Smooth muscle cell (in vitro differentiated cells): ENCODE measurements at regions not wholly inside any gene's neighbourhood (a gene's known extent, or its start where the extent isn't known, plus 50 kb on each side); places are given as distances from the start of the nearest gene placed in this dataset.

ENCODE experiments used
- DNase-seq: peaks from one replicate; lab custom pipeline; 2025; ENCODE audit not compliant: unreplicated experiment; lab: John Stamatoyannopoulos, UW
- H2AFZ ChIP-seq: fragments of 200-600 bp; sonication (generic); 2 replicates; pipeline ENCODE4 v1.6.0; 2016; ENCODE audit warnings: antibody characterized with exemption, low read depth, mild to moderate bottlenecking
- H3F3A ChIP-seq: fragments of 200-600 bp; sonication (generic); 2 replicates; pipeline ENCODE4 v1.6.0; 2017; ENCODE audit warnings: antibody characterized with exemption, low read depth
- H3K27ac ChIP-seq: fragments of 200-600 bp; sonication (generic); 2 replicates; pipeline ENCODE4 v1.5.1; 2016; ENCODE audit warnings: low read depth, mild to moderate bottlenecking
- H3K27me3 ChIP-seq: fragments of 200-600 bp; sonication (generic); 2 replicates; pipeline ENCODE4 v1.6.1; 2016; ENCODE audit warnings: low read depth, mild to moderate bottlenecking
- H3K36me3 ChIP-seq: fragments of 200-600 bp; sonication (generic); 2 replicates; pipeline ENCODE4 v1.5.1; 2016; ENCODE audit warnings: low read depth
- H3K4me1 ChIP-seq: fragments of 200-600 bp; sonication (generic); 2 replicates; pipeline ENCODE4 v1.5.1; 2016; ENCODE audit warnings: low read depth
- H3K4me2 ChIP-seq: fragments of 200-600 bp; sonication (generic); 2 replicates; pipeline ENCODE4 v1.6.0; 2016; ENCODE audit warnings: mild to moderate bottlenecking
- H3K4me3 ChIP-seq: fragments of 200-600 bp; sonication (generic); 2 replicates; pipeline ENCODE4 v1.5.1; 2016; ENCODE audit warnings: mild to moderate bottlenecking
- H3K79me2 ChIP-seq: fragments of 200-600 bp; sonication (generic); 2 replicates; pipeline ENCODE4 v1.6.0; 2016; ENCODE audit warnings: low read depth, mild to moderate bottlenecking
- H3K9ac ChIP-seq: fragments of 200-600 bp; sonication (generic); 2 replicates; pipeline ENCODE4 v1.6.0; 2016; ENCODE audit warnings: low read depth
- H3K9me3 ChIP-seq: fragments of 200-600 bp; sonication (generic); replicated peaks from 2 replicates; pipeline ENCODE4 v1.5.1; 2016; ENCODE audit warnings: low read depth
- H4K20me1 ChIP-seq: fragments of 200-600 bp; sonication (generic); 2 replicates; pipeline ENCODE4 v1.6.0; 2016; ENCODE audit warnings: low read depth
- CTCF ChIP-seq: fragments of 200-600 bp; sonication (generic); IDR thresholded peaks from 2 replicates; pipeline ENCODE4 v1.5.1; 2017; ENCODE audit warnings: borderline replicate concordance, mild to moderate bottlenecking, antibody characterized with exemption; ENCODE audit not compliant: insufficient read depth, poor library complexity, severe bottlenecking
- WGBS: methylation state at CpG from one replicate; pipeline ENCODE4 v1.1.7; 2016; ENCODE audit warnings: low lambda C conversion rate; 5-methylcytosine and 5-hydroxymethylcytosine counted together

- Histone ChIP-seq H2AFZ (no peak overlapping the region), H3K79me2 (no peaks in the 10 kb centered on the region), H3K4me3 (no peak overlapping the region), H3K27me3 (no peaks in the 10 kb centered on the region), H4K20me1 (no peaks in the 10 kb centered on the region), H3K27ac (no peak overlapping the region), H3K36me3 (no peaks in the 10 kb centered on the region), H3F3A (no peaks in the 10 kb centered on the region), H3K4me1 (no peaks in the 10 kb centered on the region), H3K9ac (no peak overlapping the region), H3K4me2 (no peak overlapping the region), H3K9me3 (no peaks in the 10 kb centered on the region)
- no peak for DNase-seq
- WGBS, result 71% methylated on average over 4 of the region's 4 CpGs
- TF ChIP-seq CTCF, result no peak
Measured at GRCh38 chr2:36088716-36089328, 266.8 kb upstream of the CRIM1 start.

- H3K79me2 ChIP-seq, result no peaks in the 10 kb centered on the region
- DNase-seq, result no peak
- no peaks in the 10 kb centered on the region for H3K36me3 ChIP-seq
Measured at GRCh38 chr2:36087344-36087743, 268.2 kb upstream of the CRIM1 start.

GRCh38 chr2:36079793-36080192 is 275.8 kb upstream of the CRIM1 start:
- Histone ChIP-seq H3K27ac (no peak overlapping the region), H3K79me2 (no peaks in the 10 kb centered on the region), H3K9me3 (no peaks in the 10 kb centered on the region), H3K9ac (no peak overlapping the region), H3F3A (no peaks in the 10 kb centered on the region), H3K4me3 (no peak overlapping the region), H3K4me1 (no peaks in the 10 kb centered on the region), H2AFZ (no peak overlapping the region), H3K36me3 (no peaks in the 10 kb centered on the region), H3K27me3 (no peaks in the 10 kb centered on the region), H4K20me1 (no peaks in the 10 kb centered on the region), H3K4me2 (no peak overlapping the region)
- 90% methylated on average over 1 of the region's 1 CpG for WGBS
- no peak for DNase-seq
- TF ChIP-seq CTCF, result no peak

More at GRCh38 chr2:36087344-36087743, 268.2 kb upstream of the CRIM1 start:
- Histone ChIP-seq H2AFZ (no peak overlapping the region), H3K27me3 (no peaks in the 10 kb centered on the region), H3F3A (no peaks in the 10 kb centered on the region), H3K4me2 (no peak overlapping the region), H4K20me1 (no peaks in the 10 kb centered on the region), H3K27ac (no peak overlapping the region), H3K4me1 (no peaks in the 10 kb centered on the region), H3K4me3 (no peak overlapping the region), H3K9me3 (no peaks in the 10 kb centered on the region), H3K9ac (no peak overlapping the region)
- WGBS, result 84% methylated on average over 3 of the region's 3 CpGs
- no peak for TF ChIP-seq CTCF

GRCh38 chr2:36074008-36074407 is 281.6 kb upstream of the CRIM1 start:
- no peak overlapping the region for H3K27ac ChIP-seq
- H3K4me1 ChIP-seq, result no peaks in the 10 kb centered on the region
- no peak for TF ChIP-seq CTCF
- no peak overlapping the region for H2AFZ ChIP-seq
- no peaks in the 10 kb centered on the region for H3F3A ChIP-seq
- no peaks in the 10 kb centered on the region for H4K20me1 ChIP-seq
- 0% methylated on average over 1 of the region's 1 CpG for WGBS
- H3K9ac ChIP-seq, result no peak overlapping the region
- H3K79me2 ChIP-seq, result no peaks in the 10 kb centered on the region
- H3K4me2 ChIP-seq, result no peak overlapping the region
- H3K27me3 ChIP-seq, result no peaks in the 10 kb centered on the region
- H3K36me3 ChIP-seq, result no peaks in the 10 kb centered on the region
- no peaks in the 10 kb centered on the region for H3K9me3 ChIP-seq
- no peak for DNase-seq
- no peak overlapping the region for H3K4me3 ChIP-seq
